OCI-LY7 (cell line): ENCODE measurements at regions not wholly inside any gene's neighbourhood (a gene's known extent, or its start where the extent isn't known, plus 50 kb on each side); places are given as distances from the start of the nearest gene placed in this dataset.

Experiments
- BruUV-seq: library from RNA; stranded (reverse); fragments of 400-500 nt; replicated peaks from 2 replicates; lab custom pipeline; 2021; lab: Mats Ljungman, UMichigan
- CTCF ChIA-PET: fragments of 300-600 bp; sonication (Branson Sonifier 250); formaldehyde crosslinking; loops from one replicate; lab custom pipeline; 2022; ENCODE audit warnings: antibody characterized with exemption; ENCODE audit not compliant: unreplicated experiment; lab: Charles Lee
- POLR2A ChIA-PET: fragments of 300-600 bp; sonication (Branson Sonifier 250); formaldehyde crosslinking; loops from one replicate; lab custom pipeline; 2022; ENCODE audit warnings: antibody characterized with exemption; lab: Charles Lee
- DNase-seq: peaks from one replicate; pipeline ENCODE4 v3.0.0-alpha.2; 2015; ENCODE audit warnings: low spot score
- H2AFZ ChIP-seq: fragments of 200-600 bp; sonication (generic), shearing (Covaris generic); 2 replicates; pipeline ENCODE4 v1.6.1; 2014; ENCODE audit warnings: mild to moderate bottlenecking, antibody characterized with exemption, low read length, moderate library complexity
- H3K27ac ChIP-seq: fragments of 200-600 bp; sonication (generic); 2 replicates; pipeline ENCODE4 v1.5.1; 2014; ENCODE audit warnings: mixed run types, low read depth, mild to moderate bottlenecking, moderate library complexity, low read length, inconsistent platforms; ENCODE audit not compliant: poor library complexity, severe bottlenecking
- H3K36me3 ChIP-seq: fragments of 200-600 bp; sonication (generic); 2 replicates; pipeline ENCODE4 v1.6.1; 2014; ENCODE audit warnings: mild to moderate bottlenecking, antibody characterized with exemption, low read length, moderate library complexity, mixed read lengths; ENCODE audit not compliant: insufficient read depth
- H3K4me1 ChIP-seq: fragments of 200-600 bp; sonication (generic); 2 replicates; pipeline ENCODE4 v1.5.1; 2014; ENCODE audit warnings: mild to moderate bottlenecking, low read length; ENCODE audit not compliant: insufficient read depth, poor library complexity, severe bottlenecking
- H3K4me2 ChIP-seq: fragments of 200-600 bp; sonication (generic); 2 replicates; pipeline ENCODE4 v1.6.1; 2014; ENCODE audit warnings: mild to moderate bottlenecking, low read length
- H3K4me3 ChIP-seq: fragments of 200-600 bp; sonication (generic); 2 replicates; pipeline ENCODE4 v1.5.1; 2014; ENCODE audit warnings: mild to moderate bottlenecking, low read depth, low read length; ENCODE audit not compliant: poor library complexity, severe bottlenecking
- H3K79me2 ChIP-seq: fragments of 200-600 bp; sonication (generic); 2 replicates; pipeline ENCODE4 v1.6.1; 2016; ENCODE audit warnings: low read depth, mild to moderate bottlenecking, low read length, moderate library complexity, mixed read lengths; ENCODE audit not compliant: insufficient read depth
- H3K9me2 ChIP-seq: fragments of 200-600 bp; sonication (generic); 2 replicates; pipeline ENCODE4 v1.6.1; 2016; ENCODE audit warnings: mild to moderate bottlenecking, low read length, mixed read lengths; ENCODE audit not compliant: insufficient read depth
- H3K9me3 ChIP-seq: fragments of 200-600 bp; sonication (generic); 2 replicates; pipeline ENCODE4 v1.6.1; 2014; ENCODE audit warnings: mild to moderate bottlenecking, mixed run types, low read length, mixed read lengths
- H4K20me1 ChIP-seq: fragments of 200-600 bp; sonication (generic); 2 replicates; pipeline ENCODE4 v1.6.1; 2014; ENCODE audit warnings: mild to moderate bottlenecking, antibody characterized with exemption, low read length, moderate library complexity, mixed read lengths; ENCODE audit not compliant: insufficient read depth
- CTCF ChIP-seq: fragments of 200-600 bp; sonication (generic); conservative IDR thresholded peaks from 2 replicates; pipeline ENCODE4 v1.5.1; 2014; ENCODE audit warnings: mild to moderate bottlenecking, antibody characterized with exemption, low read length, moderate library complexity, mixed read lengths
- EZH2phosphoT487 ChIP-seq: fragments of 200-600 bp; sonication (generic); IDR thresholded peaks from 2 replicates; pipeline ENCODE4 v1.6.1; 2018; ENCODE audit warnings: low read depth, borderline replicate concordance, mild to moderate bottlenecking, mixed run types, antibody characterized with exemption, low read length, moderate library complexity, mixed read lengths
- intact Hi-C: fragments of 100-400 bp; cut with micrococcal nuclease; formaldehyde crosslinking; loops from one replicate; pipeline ENCODE4 v1.10.0; 2022; ENCODE audit not compliant: unreplicated experiment

- H3K9me2 ChIP-seq: no peaks in the 10 kb centered on the region
- no peaks in the 10 kb centered on the region for H3K4me1 ChIP-seq
- TF ChIP-seq EZH2phosphoT487 (no peak), CTCF (no peak)
- ChIA-PET POLR2A (no interaction called here), CTCF (no interaction called here)
- no peak overlapping the region for H3K27ac ChIP-seq
- intact Hi-C loops: no loop called here
- no peaks in the 10 kb centered on the region for H3K9me3 ChIP-seq
- no peak overlapping the region for H3K4me3 ChIP-seq
- no TSS peak for BruUV-seq
- no peak overlapping the region for H2AFZ ChIP-seq
- H3K79me2 ChIP-seq: no peaks in the 10 kb centered on the region
- no peak overlapping the region for H3K4me2 ChIP-seq
- H4K20me1 ChIP-seq: no peaks in the 10 kb centered on the region
- H3K36me3 ChIP-seq: no peaks in the 10 kb centered on the region
- DNase-seq: no peak
Observed at GRCh38 chr2:120517751-120518469, 172.0 kb downstream of the INHBB start.

GRCh38 chr2:120518819-120519218 lies 172.9 kb downstream of the INHBB start:
- Histone ChIP-seq H3K9me2 (no peaks in the 10 kb centered on the region), H3K4me3 (no peak overlapping the region), H3K4me1 (no peaks in the 10 kb centered on the region), H3K9me3 (no peaks in the 10 kb centered on the region), H3K27ac (no peak overlapping the region), H3K4me2 (no peak overlapping the region), H3K79me2 (no peaks in the 10 kb centered on the region), H2AFZ (no peak overlapping the region), H3K36me3 (no peaks in the 10 kb centered on the region), H4K20me1 (no peaks in the 10 kb centered on the region)
- ChIA-PET CTCF (no interaction called here), POLR2A (no interaction called here)
- DNase-seq: no peak
- TF ChIP-seq EZH2phosphoT487 (no peak), CTCF (no peak)
- no TSS peak for BruUV-seq
- intact Hi-C loops: no loop called here

GRCh38 chr2:120519469-120519868 lies 173.5 kb downstream of the INHBB start:
- Histone ChIP-seq H3K4me2 (no peak overlapping the region), H3K9me2 (no peaks in the 10 kb centered on the region), H4K20me1 (no peaks in the 10 kb centered on the region), H3K27ac (no peak overlapping the region), H3K36me3 (no peaks in the 10 kb centered on the region), H3K9me3 (no peaks in the 10 kb centered on the region), H3K79me2 (no peaks in the 10 kb centered on the region), H3K4me1 (no peaks in the 10 kb centered on the region), H3K4me3 (no peak overlapping the region), H2AFZ (no peak overlapping the region)
- ChIA-PET POLR2A (no interaction called here), CTCF (no interaction called here)
- intact Hi-C loops: no loop called here
- TF ChIP-seq EZH2phosphoT487 (no peak), CTCF (no peak)
- BruUV-seq: no TSS peak
- DNase-seq: no peak
